ENCODE measurements at regions not wholly inside any gene's neighbourhood (a gene's known extent, or its start where the extent isn't known, plus 50 kb on each side); places are given as distances from the start of the nearest gene placed in this dataset.
"Not testable (repeated sequence)": the region's sequence is repeated elsewhere in the genome, so short reads cannot be mapped to it uniquely, and the experiment has no call there.

DNA sequence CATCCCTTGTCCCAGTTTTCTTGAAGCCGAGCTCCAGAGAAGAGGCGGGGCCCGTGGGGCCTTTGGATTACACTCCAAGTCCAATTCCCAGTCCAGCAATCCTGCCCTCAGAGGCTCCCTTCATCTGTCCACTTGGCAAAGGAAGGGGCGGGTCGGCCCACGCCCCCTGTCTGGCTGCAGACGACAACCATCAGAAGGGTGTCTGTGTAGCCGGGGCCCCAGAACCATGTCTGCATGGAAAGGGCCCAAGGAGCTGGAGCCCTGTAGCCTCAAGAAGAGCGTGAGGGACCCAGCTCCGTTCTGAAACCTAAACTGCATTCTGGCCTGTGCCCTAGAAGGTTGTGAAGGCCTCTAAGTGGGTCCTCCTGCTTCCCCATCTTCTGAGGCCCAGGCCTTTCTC lies 65.2 kb upstream of the TAMM41 start:
- not testable (repeated sequence) for H3K36me3 ChIP-seq (ENCODE audit: insufficient read depth); H3K4me3 ChIP-seq; H3F3A ChIP-seq (replicated peaks; ENCODE audit: low read depth); H3K4me1 ChIP-seq (ENCODE audit: insufficient read depth); H3K79me2 ChIP-seq (replicated peaks; ENCODE audit: insufficient read depth); H3K27ac ChIP-seq (ENCODE audit: low read depth); H3K4me3 Mint-ChIP-seq; H3K27ac Mint-ChIP-seq; H3K9me3 Mint-ChIP-seq; H3K4me2 ChIP-seq; H3K27me3 Mint-ChIP-seq (ENCODE audit: insufficient read depth, low read depth, poor library complexity); H3K27me3 ChIP-seq (ENCODE audit: insufficient read depth); H3K4me1 Mint-ChIP-seq; H2AFZ ChIP-seq; H3K36me3 Mint-ChIP-seq (ENCODE audit: low read depth); ATAC-seq; DNase-seq (ENCODE audit: low spot score); H3K9me2 ChIP-seq (ENCODE audit: insufficient read depth); H4K20me1 ChIP-seq (replicated peaks; ENCODE audit: insufficient read depth)

DNA sequence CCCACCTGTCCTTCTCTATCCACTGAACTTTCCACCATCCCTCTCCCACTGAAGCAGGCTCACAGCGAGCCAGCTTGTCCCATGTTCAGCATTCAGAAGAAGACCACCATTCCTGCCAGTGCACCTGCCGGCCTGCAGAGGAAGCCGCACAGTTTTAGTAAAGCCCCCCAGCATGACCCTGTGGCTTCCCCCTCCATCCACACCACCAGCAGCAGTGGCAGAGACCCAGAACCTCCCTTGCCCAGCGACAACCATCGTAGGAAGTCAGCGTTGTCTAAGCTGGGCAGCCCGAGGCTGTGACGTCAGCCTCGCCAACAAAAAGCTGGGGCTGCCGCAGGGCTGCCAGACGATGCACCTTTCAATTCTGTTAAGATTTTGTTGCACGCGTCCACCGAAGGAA lies 66.6 kb upstream of the TAMM41 start:
- H3K4me1 Mint-ChIP-seq: no peaks in the 10 kb centered on the region; the same call in 1 of the 3 replicates
- Histone ChIP-seq H2AFZ (no peak overlapping the region), H3K36me3 (ENCODE audit: insufficient read depth) (no peaks in the 10 kb centered on the region), H3K4me3 (no peak overlapping the region), H3F3A (replicated peaks; ENCODE audit: low read depth) (no peaks in the 10 kb centered on the region), H3K79me2 (replicated peaks; ENCODE audit: insufficient read depth) (no peaks in the 10 kb centered on the region), H3K27me3 (ENCODE audit: insufficient read depth) (no peaks in the 10 kb centered on the region), H3K9me2 (ENCODE audit: insufficient read depth) (peaks cover 2% of the 10 kb centered on the region; the same call in 1 of the 2 replicates), H4K20me1 (replicated peaks; ENCODE audit: insufficient read depth) (no peaks in the 10 kb centered on the region), H3K4me1 (ENCODE audit: insufficient read depth) (no peaks in the 10 kb centered on the region), H3K4me2 (no peak overlapping the region), H3K27ac (ENCODE audit: low read depth) (no peak overlapping the region)
- H3K9me3 Mint-ChIP-seq: peaks cover 9% of the 10 kb centered on the region; the same call in 2 of the 3 replicates
- H3K36me3 Mint-ChIP-seq (ENCODE audit: low read depth): no peaks in the 10 kb centered on the region; the same call in 2 of the 3 replicates
- H3K27me3 Mint-ChIP-seq (ENCODE audit: insufficient read depth, low read depth, poor library complexity): peaks cover 5% of the 10 kb centered on the region
- DNase-seq (ENCODE audit: low spot score) (no peak), ATAC-seq (no peak)
- no peak overlapping the region for H3K27ac Mint-ChIP-seq
- no peak overlapping the region for H3K4me3 Mint-ChIP-seq
- TF ChIP-seq ETS1 (IDR thresholded peaks at IDR 0.05) (no peak), NANOG (IDR thresholded peaks at IDR 0.05; ENCODE audit: borderline replicate concordance) (no peak), EZH2 (IDR thresholded peaks at IDR 0.05; ENCODE audit: low read depth, unreplicated experiment) (no peak), ZNF331 (CRISPR knock-in tag; IDR thresholded peaks at IDR 0.05; ENCODE audit: low read depth) (no peak), JUNB (IDR thresholded peaks at IDR 0.05; ENCODE audit: unreplicated experiment) (no peak), EZH2phosphoT487 (IDR thresholded peaks at IDR 0.05; ENCODE audit: unreplicated experiment) (no peak), POLR2AphosphoS5 (IDR thresholded peaks at IDR 0.05; ENCODE audit: low read depth) (no peak), CTCF (conservative IDR thresholded peaks at IDR 0.05; ENCODE audit: low read depth in 2 of 2) (no peak), ZNF114 (CRISPR knock-in tag; IDR thresholded peaks at IDR 0.05) (no peak), CREB1 (CRISPR knock-in tag; IDR thresholded peaks at IDR 0.05; ENCODE audit: low read depth) (no peak)
